ENCODE measurements at regions not wholly inside any gene's neighbourhood (a gene's known extent, or its start where the extent isn't known, plus 50 kb on each side); places are given as distances from the start of the nearest gene placed in this dataset.

DNA sequence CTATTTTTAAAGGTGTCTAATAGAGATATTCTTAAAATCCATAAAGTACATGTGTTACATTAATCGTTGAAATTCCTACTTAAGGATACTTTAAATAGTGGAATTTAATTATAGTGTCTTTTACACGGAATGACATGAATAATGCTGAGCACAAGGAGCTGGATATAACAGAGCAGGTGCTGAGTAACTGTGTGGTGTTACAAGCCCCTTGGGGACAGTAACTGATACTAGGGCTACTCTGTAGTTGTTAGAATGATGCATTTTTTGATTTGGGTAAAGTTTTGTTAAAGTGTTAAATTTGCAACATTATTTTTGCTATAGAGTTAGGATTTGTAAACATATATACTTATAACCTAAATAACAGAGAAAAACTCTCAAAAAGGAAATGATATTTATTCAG, 1496.1 kb downstream of the OTOL1 start:
- ChIA-PET POLR2A (no interaction called here), CTCF (no interaction called here)
- ATAC-seq (no peak), DNase-seq (ENCODE audit: low spot score) (no peak)
- Mint-ChIP-seq H3K4me1 (peaks cover 10% of the 10 kb centered on the region), H3K9me3 (peaks cover 30% of the 10 kb centered on the region), H3K27ac (no peak overlapping the region), H3K27me3 (ENCODE audit: low read depth) (no peaks in the 10 kb centered on the region), H3K4me3 (no peak overlapping the region), H3K36me3 (peaks cover 24% of the 10 kb centered on the region)
- TF ChIP-seq TP53 (CRISPR knock-in tag; IDR thresholded peaks at IDR 0.05), result no peak
- TF ChIP-seq, protein P1, sequence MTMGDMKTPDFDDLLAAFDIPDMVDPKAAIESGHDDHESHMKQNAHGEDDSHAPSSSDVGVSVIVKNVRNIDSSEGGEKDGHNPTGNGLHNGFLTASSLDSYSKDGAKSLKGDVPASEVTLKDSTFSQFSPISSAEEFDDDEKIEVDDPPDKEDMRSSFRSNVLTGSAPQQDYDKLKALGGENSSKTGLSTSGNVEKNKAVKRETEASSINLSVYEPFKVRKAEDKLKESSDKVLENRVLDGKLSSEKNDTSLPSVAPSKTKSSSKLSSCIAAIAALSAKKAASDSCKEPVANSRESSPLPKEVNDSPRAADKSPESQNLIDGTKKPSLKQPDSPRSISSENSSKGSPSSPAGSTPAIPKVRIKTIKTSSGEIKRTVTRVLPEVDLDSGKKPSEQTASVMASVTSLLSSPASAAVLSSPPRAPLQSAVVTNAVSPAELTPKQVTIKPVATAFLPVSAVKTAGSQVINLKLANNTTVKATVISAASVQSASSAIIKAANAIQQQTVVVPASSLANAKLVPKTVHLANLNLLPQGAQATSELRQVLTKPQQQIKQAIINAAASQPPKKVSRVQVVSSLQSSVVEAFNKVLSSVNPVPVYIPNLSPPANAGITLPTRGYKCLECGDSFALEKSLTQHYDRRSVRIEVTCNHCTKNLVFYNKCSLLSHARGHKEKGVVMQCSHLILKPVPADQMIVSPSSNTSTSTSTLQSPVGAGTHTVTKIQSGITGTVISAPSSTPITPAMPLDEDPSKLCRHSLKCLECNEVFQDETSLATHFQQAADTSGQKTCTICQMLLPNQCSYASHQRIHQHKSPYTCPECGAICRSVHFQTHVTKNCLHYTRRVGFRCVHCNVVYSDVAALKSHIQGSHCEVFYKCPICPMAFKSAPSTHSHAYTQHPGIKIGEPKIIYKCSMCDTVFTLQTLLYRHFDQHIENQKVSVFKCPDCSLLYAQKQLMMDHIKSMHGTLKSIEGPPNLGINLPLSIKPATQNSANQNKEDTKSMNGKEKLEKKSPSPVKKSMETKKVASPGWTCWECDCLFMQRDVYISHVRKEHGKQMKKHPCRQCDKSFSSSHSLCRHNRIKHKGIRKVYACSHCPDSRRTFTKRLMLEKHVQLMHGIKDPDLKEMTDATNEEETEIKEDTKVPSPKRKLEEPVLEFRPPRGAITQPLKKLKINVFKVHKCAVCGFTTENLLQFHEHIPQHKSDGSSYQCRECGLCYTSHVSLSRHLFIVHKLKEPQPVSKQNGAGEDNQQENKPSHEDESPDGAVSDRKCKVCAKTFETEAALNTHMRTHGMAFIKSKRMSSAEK (CRISPR knock-in tag; IDR thresholded peaks at IDR 0.05; ENCODE audit: borderline replicate concordance), result no peak
- TF ChIP-seq, protein P2, sequence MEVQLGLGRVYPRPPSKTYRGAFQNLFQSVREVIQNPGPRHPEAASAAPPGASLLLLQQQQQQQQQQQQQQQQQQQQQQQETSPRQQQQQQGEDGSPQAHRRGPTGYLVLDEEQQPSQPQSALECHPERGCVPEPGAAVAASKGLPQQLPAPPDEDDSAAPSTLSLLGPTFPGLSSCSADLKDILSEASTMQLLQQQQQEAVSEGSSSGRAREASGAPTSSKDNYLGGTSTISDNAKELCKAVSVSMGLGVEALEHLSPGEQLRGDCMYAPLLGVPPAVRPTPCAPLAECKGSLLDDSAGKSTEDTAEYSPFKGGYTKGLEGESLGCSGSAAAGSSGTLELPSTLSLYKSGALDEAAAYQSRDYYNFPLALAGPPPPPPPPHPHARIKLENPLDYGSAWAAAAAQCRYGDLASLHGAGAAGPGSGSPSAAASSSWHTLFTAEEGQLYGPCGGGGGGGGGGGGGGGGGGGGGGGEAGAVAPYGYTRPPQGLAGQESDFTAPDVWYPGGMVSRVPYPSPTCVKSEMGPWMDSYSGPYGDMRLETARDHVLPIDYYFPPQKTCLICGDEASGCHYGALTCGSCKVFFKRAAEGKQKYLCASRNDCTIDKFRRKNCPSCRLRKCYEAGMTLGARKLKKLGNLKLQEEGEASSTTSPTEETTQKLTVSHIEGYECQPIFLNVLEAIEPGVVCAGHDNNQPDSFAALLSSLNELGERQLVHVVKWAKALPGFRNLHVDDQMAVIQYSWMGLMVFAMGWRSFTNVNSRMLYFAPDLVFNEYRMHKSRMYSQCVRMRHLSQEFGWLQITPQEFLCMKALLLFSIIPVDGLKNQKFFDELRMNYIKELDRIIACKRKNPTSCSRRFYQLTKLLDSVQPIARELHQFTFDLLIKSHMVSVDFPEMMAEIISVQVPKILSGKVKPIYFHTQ (CRISPR knock-in tag; IDR thresholded peaks at IDR 0.05), result no peak
- no peak for TF ChIP-seq PRRX2 (CRISPR knock-in tag; IDR thresholded peaks at IDR 0.05)
- TF ChIP-seq ESRRA (CRISPR knock-in tag; IDR thresholded peaks at IDR 0.05; ENCODE audit: borderline replicate concordance), result no peak
- TF ChIP-seq, protein P3, sequence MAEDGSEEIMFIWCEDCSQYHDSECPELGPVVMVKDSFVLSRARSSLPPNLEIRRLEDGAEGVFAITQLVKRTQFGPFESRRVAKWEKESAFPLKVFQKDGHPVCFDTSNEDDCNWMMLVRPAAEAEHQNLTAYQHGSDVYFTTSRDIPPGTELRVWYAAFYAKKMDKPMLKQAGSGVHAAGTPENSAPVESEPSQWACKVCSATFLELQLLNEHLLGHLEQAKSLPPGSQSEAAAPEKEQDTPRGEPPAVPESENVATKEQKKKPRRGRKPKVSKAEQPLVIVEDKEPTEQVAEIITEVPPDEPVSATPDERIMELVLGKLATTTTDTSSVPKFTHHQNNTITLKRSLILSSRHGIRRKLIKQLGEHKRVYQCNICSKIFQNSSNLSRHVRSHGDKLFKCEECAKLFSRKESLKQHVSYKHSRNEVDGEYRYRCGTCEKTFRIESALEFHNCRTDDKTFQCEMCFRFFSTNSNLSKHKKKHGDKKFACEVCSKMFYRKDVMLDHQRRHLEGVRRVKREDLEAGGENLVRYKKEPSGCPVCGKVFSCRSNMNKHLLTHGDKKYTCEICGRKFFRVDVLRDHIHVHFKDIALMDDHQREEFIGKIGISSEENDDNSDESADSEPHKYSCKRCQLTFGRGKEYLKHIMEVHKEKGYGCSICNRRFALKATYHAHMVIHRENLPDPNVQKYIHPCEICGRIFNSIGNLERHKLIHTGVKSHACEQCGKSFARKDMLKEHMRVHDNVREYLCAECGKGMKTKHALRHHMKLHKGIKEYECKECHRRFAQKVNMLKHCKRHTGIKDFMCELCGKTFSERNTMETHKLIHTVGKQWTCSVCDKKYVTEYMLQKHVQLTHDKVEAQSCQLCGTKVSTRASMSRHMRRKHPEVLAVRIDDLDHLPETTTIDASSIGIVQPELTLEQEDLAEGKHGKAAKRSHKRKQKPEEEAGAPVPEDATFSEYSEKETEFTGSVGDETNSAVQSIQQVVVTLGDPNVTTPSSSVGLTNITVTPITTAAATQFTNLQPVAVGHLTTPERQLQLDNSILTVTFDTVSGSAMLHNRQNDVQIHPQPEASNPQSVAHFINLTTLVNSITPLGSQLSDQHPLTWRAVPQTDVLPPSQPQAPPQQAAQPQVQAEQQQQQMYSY (CRISPR knock-in tag; IDR thresholded peaks at IDR 0.05), result no peak
- no peak for TF ChIP-seq ZNF317 (CRISPR knock-in tag; IDR thresholded peaks at IDR 0.05; ENCODE audit: borderline replicate concordance, low read depth)
- no peak for TF ChIP-seq OVOL2 (CRISPR knock-in tag; IDR thresholded peaks at IDR 0.05; ENCODE audit: borderline replicate concordance)
- TF ChIP-seq, protein P4, sequence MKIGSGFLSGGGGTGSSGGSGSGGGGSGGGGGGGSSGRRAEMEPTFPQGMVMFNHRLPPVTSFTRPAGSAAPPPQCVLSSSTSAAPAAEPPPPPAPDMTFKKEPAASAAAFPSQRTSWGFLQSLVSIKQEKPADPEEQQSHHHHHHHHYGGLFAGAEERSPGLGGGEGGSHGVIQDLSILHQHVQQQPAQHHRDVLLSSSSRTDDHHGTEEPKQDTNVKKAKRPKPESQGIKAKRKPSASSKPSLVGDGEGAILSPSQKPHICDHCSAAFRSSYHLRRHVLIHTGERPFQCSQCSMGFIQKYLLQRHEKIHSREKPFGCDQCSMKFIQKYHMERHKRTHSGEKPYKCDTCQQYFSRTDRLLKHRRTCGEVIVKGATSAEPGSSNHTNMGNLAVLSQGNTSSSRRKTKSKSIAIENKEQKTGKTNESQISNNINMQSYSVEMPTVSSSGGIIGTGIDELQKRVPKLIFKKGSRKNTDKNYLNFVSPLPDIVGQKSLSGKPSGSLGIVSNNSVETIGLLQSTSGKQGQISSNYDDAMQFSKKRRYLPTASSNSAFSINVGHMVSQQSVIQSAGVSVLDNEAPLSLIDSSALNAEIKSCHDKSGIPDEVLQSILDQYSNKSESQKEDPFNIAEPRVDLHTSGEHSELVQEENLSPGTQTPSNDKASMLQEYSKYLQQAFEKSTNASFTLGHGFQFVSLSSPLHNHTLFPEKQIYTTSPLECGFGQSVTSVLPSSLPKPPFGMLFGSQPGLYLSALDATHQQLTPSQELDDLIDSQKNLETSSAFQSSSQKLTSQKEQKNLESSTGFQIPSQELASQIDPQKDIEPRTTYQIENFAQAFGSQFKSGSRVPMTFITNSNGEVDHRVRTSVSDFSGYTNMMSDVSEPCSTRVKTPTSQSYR (CRISPR knock-in tag; IDR thresholded peaks at IDR 0.05), result no peak
- no peak for TF ChIP-seq MYBL2 (CRISPR knock-in tag; IDR thresholded peaks at IDR 0.05)
- TF ChIP-seq ZNF671 (CRISPR knock-in tag; IDR thresholded peaks at IDR 0.05), result no peak
- no peak for TF ChIP-seq NFATC4 (CRISPR knock-in tag; IDR thresholded peaks at IDR 0.05)
- TF ChIP-seq, protein P5, sequence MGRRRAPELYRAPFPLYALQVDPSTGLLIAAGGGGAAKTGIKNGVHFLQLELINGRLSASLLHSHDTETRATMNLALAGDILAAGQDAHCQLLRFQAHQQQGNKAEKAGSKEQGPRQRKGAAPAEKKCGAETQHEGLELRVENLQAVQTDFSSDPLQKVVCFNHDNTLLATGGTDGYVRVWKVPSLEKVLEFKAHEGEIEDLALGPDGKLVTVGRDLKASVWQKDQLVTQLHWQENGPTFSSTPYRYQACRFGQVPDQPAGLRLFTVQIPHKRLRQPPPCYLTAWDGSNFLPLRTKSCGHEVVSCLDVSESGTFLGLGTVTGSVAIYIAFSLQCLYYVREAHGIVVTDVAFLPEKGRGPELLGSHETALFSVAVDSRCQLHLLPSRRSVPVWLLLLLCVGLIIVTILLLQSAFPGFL (CRISPR knock-in tag; IDR thresholded peaks at IDR 0.05; ENCODE audit: borderline replicate concordance), result no peak
- TF ChIP-seq, protein P6, sequence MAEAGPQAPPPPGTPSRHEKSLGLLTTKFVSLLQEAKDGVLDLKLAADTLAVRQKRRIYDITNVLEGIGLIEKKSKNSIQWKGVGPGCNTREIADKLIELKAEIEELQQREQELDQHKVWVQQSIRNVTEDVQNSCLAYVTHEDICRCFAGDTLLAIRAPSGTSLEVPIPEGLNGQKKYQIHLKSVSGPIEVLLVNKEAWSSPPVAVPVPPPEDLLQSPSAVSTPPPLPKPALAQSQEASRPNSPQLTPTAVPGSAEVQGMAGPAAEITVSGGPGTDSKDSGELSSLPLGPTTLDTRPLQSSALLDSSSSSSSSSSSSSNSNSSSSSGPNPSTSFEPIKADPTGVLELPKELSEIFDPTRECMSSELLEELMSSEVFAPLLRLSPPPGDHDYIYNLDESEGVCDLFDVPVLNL (CRISPR knock-in tag; IDR thresholded peaks at IDR 0.05; ENCODE audit: borderline replicate concordance, low read depth), result no peak
- TF ChIP-seq, protein P7, sequence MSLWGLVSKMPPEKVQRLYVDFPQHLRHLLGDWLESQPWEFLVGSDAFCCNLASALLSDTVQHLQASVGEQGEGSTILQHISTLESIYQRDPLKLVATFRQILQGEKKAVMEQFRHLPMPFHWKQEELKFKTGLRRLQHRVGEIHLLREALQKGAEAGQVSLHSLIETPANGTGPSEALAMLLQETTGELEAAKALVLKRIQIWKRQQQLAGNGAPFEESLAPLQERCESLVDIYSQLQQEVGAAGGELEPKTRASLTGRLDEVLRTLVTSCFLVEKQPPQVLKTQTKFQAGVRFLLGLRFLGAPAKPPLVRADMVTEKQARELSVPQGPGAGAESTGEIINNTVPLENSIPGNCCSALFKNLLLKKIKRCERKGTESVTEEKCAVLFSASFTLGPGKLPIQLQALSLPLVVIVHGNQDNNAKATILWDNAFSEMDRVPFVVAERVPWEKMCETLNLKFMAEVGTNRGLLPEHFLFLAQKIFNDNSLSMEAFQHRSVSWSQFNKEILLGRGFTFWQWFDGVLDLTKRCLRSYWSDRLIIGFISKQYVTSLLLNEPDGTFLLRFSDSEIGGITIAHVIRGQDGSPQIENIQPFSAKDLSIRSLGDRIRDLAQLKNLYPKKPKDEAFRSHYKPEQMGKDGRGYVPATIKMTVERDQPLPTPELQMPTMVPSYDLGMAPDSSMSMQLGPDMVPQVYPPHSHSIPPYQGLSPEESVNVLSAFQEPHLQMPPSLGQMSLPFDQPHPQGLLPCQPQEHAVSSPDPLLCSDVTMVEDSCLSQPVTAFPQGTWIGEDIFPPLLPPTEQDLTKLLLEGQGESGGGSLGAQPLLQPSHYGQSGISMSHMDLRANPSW (CRISPR knock-in tag; conservative IDR thresholded peaks at IDR 0.05; ENCODE audit: low read depth), result no peak
- TF ChIP-seq, protein P8, sequence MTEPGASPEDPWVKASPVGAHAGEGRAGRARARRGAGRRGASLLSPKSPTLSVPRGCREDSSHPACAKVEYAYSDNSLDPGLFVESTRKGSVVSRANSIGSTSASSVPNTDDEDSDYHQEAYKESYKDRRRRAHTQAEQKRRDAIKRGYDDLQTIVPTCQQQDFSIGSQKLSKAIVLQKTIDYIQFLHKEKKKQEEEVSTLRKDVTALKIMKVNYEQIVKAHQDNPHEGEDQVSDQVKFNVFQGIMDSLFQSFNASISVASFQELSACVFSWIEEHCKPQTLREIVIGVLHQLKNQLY (CRISPR knock-in tag; IDR thresholded peaks at IDR 0.05), result no peak
- no peak for TF ChIP-seq ZNF138 (CRISPR knock-in tag; conservative IDR thresholded peaks at IDR 0.05)
- no peak for TF ChIP-seq NR3C1 (CRISPR knock-in tag; conservative IDR thresholded peaks at IDR 0.05; ENCODE audit: low read depth)

Data from WTC11 (cell line).